Natural killer cell (primary cell): ENCODE measurements at regions not wholly inside any gene's neighbourhood (a gene's known extent, or its start where the extent isn't known, plus 50 kb on each side); places are given as distances from the start of the nearest gene placed in this dataset.

ENCODE experiments used
- ATAC-seq, 3 donors: fragments of 150-1000 bp in 2 of 3; fragments of 200-7000 bp in 1 of 3; cut with Tn5 transposase; 1 replicate in 1 of 3; 2 replicates in 2 of 3; pipeline ENCODE4 v1.10.0; 2021; ENCODE audit warnings: mild to moderate bottlenecking in 2 of 3, moderate library complexity in 2 of 3
- DNase-seq, 2 donors: peaks; one replicate each; pipeline versions ENCODE4 v3.0.0 to v3.0.0-alpha.2; 2013 to 2021; ENCODE audit warnings: mixed read lengths in 1 of 2
- H3K27ac ChIP-seq: one replicate; pipeline ENCODE4 v1.5.1; 2013; ENCODE audit warnings: mild to moderate bottlenecking, low read length
- H3K27me3 ChIP-seq: one replicate; pipeline ENCODE4 v1.6.1; 2013; ENCODE audit warnings: low read length; ENCODE audit not compliant: control insufficient read depth, insufficient read depth
- H3K36me3 ChIP-seq: one replicate; pipeline ENCODE4 v1.6.1; 2013; ENCODE audit warnings: low read length; ENCODE audit not compliant: control insufficient read depth, insufficient read depth
- H3K4me1 ChIP-seq: one replicate; pipeline ENCODE4 v1.6.1; 2013; ENCODE audit warnings: low read length; ENCODE audit not compliant: control insufficient read depth, insufficient read depth
- H3K4me3 ChIP-seq: one replicate; pipeline ENCODE4 v1.5.1; 2013; ENCODE audit warnings: low read length
- H3K9me3 ChIP-seq: one replicate; pipeline ENCODE4 v1.6.1; 2013; ENCODE audit warnings: low read length; ENCODE audit not compliant: control insufficient read depth, insufficient read depth
- H3K27ac Mint-ChIP-seq, 2 donors: one replicate each; pipeline ENCODE4 v1.8.0; 2022; ENCODE audit warnings: mild to moderate bottlenecking in 2 of 2, mixed read lengths in 2 of 2, moderate library complexity in 1 of 2
- H3K27me3 Mint-ChIP-seq, 2 donors: one replicate each; pipeline ENCODE4 v1.8.0; 2022; ENCODE audit warnings: low read depth in 2 of 2, mixed read lengths in 2 of 2
- H3K36me3 Mint-ChIP-seq: one replicate; pipeline ENCODE4 v1.8.0; 2022; ENCODE audit warnings: mixed read lengths
- H3K4me1 Mint-ChIP-seq, 2 donors: one replicate each; pipeline ENCODE4 v1.8.0; 2022; ENCODE audit warnings: mixed read lengths in 2 of 2
- H3K4me3 Mint-ChIP-seq: one replicate; pipeline ENCODE4 v1.8.0; 2022; ENCODE audit warnings: mild to moderate bottlenecking, moderate library complexity, mixed read lengths
- H3K9me3 Mint-ChIP-seq, 2 donors: one replicate each; pipeline ENCODE4 v1.8.0; 2022; ENCODE audit warnings: mixed read lengths in 2 of 2
- CTCF ChIP-seq: fragments of 200-600 bp; IDR thresholded peaks from one replicate; pipeline ENCODE4 v1.8.0; 2022; ENCODE audit warnings: antibody characterized with exemption
- WGBS: methylation state at CpG from one replicate; pipeline ENCODE4 v1.1.7; 2013; ENCODE audit warnings: missing lambda C conversion rate; ENCODE audit not compliant: insufficient coverage; 5-methylcytosine and 5-hydroxymethylcytosine counted together
- intact Hi-C: fragments of 100-400 bp; cut with micrococcal nuclease; formaldehyde crosslinking; loops from one replicate; pipeline ENCODE4 v1.14.2; 2022

GRCh38 chr22:27643907-27644306 is 157.6 kb downstream of the MN1 start:
- no peak for ATAC-seq
- no peak overlapping the region for H3K4me3 Mint-ChIP-seq
- H3K27ac Mint-ChIP-seq, result no peak overlapping the region
- no peak overlapping the region for H3K4me3 ChIP-seq
- H3K36me3 Mint-ChIP-seq, result no peaks in the 10 kb centered on the region
- peaks cover 0 to 8% of the 10 kb centered on the region in 2 donors for H3K27me3 Mint-ChIP-seq
- intact Hi-C loops, result no loop called here
- no peaks in the 10 kb centered on the region for H3K9me3 Mint-ChIP-seq
- H3K4me1 ChIP-seq, result no peaks in the 10 kb centered on the region
- H3K4me1 Mint-ChIP-seq, result no peaks in the 10 kb centered on the region
- H3K36me3 ChIP-seq, result no peaks in the 10 kb centered on the region
- no peaks in the 10 kb centered on the region for H3K27me3 ChIP-seq
- TF ChIP-seq CTCF, result no peak
- H3K9me3 ChIP-seq, result no peaks in the 10 kb centered on the region
- H3K27ac ChIP-seq, result no peak overlapping the region
- WGBS, result 97% methylated on average over 13 of the region's 13 CpGs
- DNase-seq, result no peak

GRCh38 chr22:27644566-27644965 is 157.0 kb downstream of the MN1 start:
- WGBS, result 98% methylated on average over 3 of the region's 7 CpGs
- Mint-ChIP-seq H3K36me3 (no peaks in the 10 kb centered on the region), H3K27me3 (peaks cover 0 to 11% of the 10 kb centered on the region in 2 donors), H3K4me3 (no peak overlapping the region), H3K27ac (no peak overlapping the region), H3K9me3 (no peaks in the 10 kb centered on the region), H3K4me1 (no peaks in the 10 kb centered on the region)
- TF ChIP-seq CTCF, result no peak
- DNase-seq (no peak), ATAC-seq (no peak)
- Histone ChIP-seq H3K4me1 (no peaks in the 10 kb centered on the region), H3K4me3 (no peak overlapping the region), H3K27me3 (no peaks in the 10 kb centered on the region), H3K27ac (no peak overlapping the region), H3K9me3 (no peaks in the 10 kb centered on the region), H3K36me3 (no peaks in the 10 kb centered on the region)
- intact Hi-C loops, result no loop called here

- H3K27me3 ChIP-seq, result no peaks in the 10 kb centered on the region
- Mint-ChIP-seq H3K27ac (no peak overlapping the region), H3K4me3 (no peak overlapping the region), H3K4me1 (no peaks in the 10 kb centered on the region), H3K36me3 (no peaks in the 10 kb centered on the region), H3K9me3 (no peaks in the 10 kb centered on the region), H3K27me3 (peaks cover 0 to 8% of the 10 kb centered on the region in 2 donors)
- ATAC-seq (no peak), DNase-seq (no peak)
- no peaks in the 10 kb centered on the region for H3K4me1 ChIP-seq
- H3K4me3 ChIP-seq, result no peak overlapping the region
- 80% methylated on average over 3 of the region's 3 CpGs for WGBS
- no peaks in the 10 kb centered on the region for H3K36me3 ChIP-seq
- no peak overlapping the region for H3K27ac ChIP-seq
- intact Hi-C loops, result no loop called here
- no peaks in the 10 kb centered on the region for H3K9me3 ChIP-seq
- TF ChIP-seq CTCF, result no peak
These were observed 154.0 kb downstream of the MN1 start for GRCh38 chr22:27647540-27647939.

GRCh38 chr22:27648074-27648473 is 153.5 kb downstream of the MN1 start:
- no peak for DNase-seq
- intact Hi-C loops, result no loop called here
- Histone ChIP-seq H3K27ac (no peak overlapping the region), H3K27me3 (no peaks in the 10 kb centered on the region), H3K36me3 (no peaks in the 10 kb centered on the region), H3K4me1 (no peaks in the 10 kb centered on the region), H3K9me3 (no peaks in the 10 kb centered on the region), H3K4me3 (no peak overlapping the region)
- Mint-ChIP-seq H3K36me3 (no peaks in the 10 kb centered on the region), H3K4me3 (no peak overlapping the region), H3K9me3 (no peaks in the 10 kb centered on the region), H3K27me3 (peaks cover 0 to 8% of the 10 kb centered on the region in 2 donors), H3K27ac (no peak overlapping the region), H3K4me1 (no peaks in the 10 kb centered on the region)
- 94% methylated on average over 3 of the region's 3 CpGs for WGBS
- no peak for TF ChIP-seq CTCF
- ATAC-seq, result no peak
